GM12865 (cell line): ENCODE measurements at regions not wholly inside any gene's neighbourhood (a gene's known extent, or its start where the extent isn't known, plus 50 kb on each side); places are given as distances from the start of the nearest gene placed in this dataset.

ENCODE experiments used
- DNase-seq: peaks from one replicate; pipeline ENCODE4 v3.0.0; 2010; ENCODE audit warnings: low read depth
- H3K4me3 ChIP-seq: 2 replicates; pipeline ENCODE4 v1.5.1; 2011; ENCODE audit warnings: mild to moderate bottlenecking, low read depth, low read length, control low read depth
- CTCF ChIP-seq: IDR thresholded peaks from 2 replicates; pipeline ENCODE4 v1.5.1; 2011; ENCODE audit warnings: low read length, control low read depth, low read depth, inconsistent platforms; ENCODE audit not compliant: insufficient read depth; ENCODE audit errors: missing control alignments

- no peak for TF ChIP-seq CTCF
- no peak for DNase-seq
- no peak overlapping the region for H3K4me3 ChIP-seq
These were observed 258.4 kb upstream of the DAPK1 start for GRCh38 chr9:87239312-87239711.

GRCh38 chr9:87243602-87244001, 254.1 kb upstream of the DAPK1 start:
- no peak overlapping the region for H3K4me3 ChIP-seq
- TF ChIP-seq CTCF: no peak
- DNase-seq: no peak

GRCh38 chr9:87245271-87245670, 252.4 kb upstream of the DAPK1 start:
- DNase-seq: no peak
- no peak for TF ChIP-seq CTCF
- H3K4me3 ChIP-seq: no peak overlapping the region

- TF ChIP-seq CTCF: no peak
- DNase-seq: no peak
- H3K4me3 ChIP-seq: no peak overlapping the region
These were observed 250.6 kb upstream of the DAPK1 start for GRCh38 chr9:87247097-87247496.

- no peak overlapping the region for H3K4me3 ChIP-seq
- no peak for TF ChIP-seq CTCF
- no peak for DNase-seq
These were observed 248.6 kb upstream of the DAPK1 start for GRCh38 chr9:87249029-87249428.

GRCh38 chr9:87250205-87250604, 247.5 kb upstream of the DAPK1 start:
- no peak overlapping the region for H3K4me3 ChIP-seq
- DNase-seq: no peak
- no peak for TF ChIP-seq CTCF

GRCh38 chr9:87255431-87256155, 242.1 kb upstream of the DAPK1 start:
- no peak overlapping the region for H3K4me3 ChIP-seq
- TF ChIP-seq CTCF: no peak
- no peak for DNase-seq
